ENCODE measurements at regions not wholly inside any gene's neighbourhood (a gene's known extent, or its start where the extent isn't known, plus 50 kb on each side); places are given as distances from the start of the nearest gene placed in this dataset.
A peak's percentile ranks its signal among the peaks of the same experiment; 100 is the strongest.

DNA sequence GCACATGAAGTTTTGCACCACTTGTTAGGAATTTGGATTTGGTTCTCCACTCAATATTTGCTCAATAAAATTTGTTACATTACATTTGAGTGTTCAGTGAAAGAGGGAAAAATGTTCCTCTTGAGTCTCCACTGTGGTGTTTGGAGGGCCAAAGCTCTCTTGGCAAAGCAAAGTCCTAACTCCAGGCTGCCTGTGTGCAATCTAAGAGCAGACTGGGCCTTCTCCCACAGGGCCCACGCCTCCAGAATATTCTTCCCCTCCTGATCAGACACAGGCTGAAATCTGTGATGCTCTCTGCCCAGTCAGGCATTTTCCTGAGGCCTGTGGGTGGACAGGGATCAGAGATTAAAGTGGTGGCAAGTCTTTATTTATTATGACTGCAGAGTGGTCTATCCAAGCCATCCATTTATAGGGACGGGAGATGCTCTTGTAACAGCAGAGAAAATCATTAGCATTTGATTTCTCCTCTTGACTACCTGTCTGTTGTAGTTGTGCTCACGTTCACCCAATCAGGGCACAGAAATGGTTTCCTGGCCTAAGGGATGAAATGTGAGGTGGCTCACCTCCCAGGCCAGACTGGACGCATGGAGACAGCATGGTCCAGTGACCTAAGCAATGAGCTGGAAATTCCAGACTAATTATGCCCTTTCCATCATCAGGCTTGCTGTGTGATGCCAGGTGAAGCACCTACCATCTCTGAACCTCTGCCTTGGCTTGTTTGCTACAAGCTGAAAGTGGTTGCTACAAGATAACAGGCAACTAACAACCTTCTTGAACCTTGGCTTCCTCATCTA is 147.1 kb upstream of the NRBF2 start:
- peak in 1 of 4 donors; percentile 30 for ATAC-seq
- Histone ChIP-seq H3K4me1 (no peaks in the 10 kb centered on the region), H3K27ac (no peak overlapping the region), H3K9me3 (no peaks in the 10 kb centered on the region), H3K27me3 (peaks cover 0 to 3% (median 0%) of the 10 kb centered on the region in 9 donors), H3K36me3 (no peaks in the 10 kb centered on the region), H3K4me3 (no peak overlapping the region)
- intact Hi-C loops (cut with DNase I) = no loop called here
- 76 to 87% (median 82%) methylated on average over 4 of the region's 4 CpGs for WGBS, 4 donors
- TF ChIP-seq CTCF (IDR thresholded peaks at IDR 0.05) (no peak), POLR2A (IDR thresholded peaks at IDR 0.05) (no peak)
- DNase-seq = peak in 1 of 5 donors; percentile 10

DNA sequence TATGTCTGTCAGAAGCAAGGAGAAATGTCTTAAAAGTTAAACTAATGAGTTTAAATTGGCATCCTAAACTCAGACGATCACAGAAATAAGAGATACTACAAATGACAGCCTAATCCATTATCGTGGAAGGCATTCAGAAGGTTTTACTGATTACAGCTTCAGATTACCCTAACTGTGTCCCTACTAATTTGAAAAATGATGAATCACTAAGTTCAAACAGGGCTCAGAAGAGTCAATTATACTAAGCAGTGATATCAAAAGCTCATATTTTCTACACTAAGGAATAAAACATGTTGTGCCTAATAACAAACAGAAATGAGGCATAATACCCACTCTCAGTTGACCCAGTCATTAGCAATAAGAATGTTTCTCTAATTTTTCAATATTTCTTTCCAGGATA is 152.0 kb upstream of the NRBF2 start:
- intact Hi-C loops (cut with DNase I) = no loop called here

DNA sequence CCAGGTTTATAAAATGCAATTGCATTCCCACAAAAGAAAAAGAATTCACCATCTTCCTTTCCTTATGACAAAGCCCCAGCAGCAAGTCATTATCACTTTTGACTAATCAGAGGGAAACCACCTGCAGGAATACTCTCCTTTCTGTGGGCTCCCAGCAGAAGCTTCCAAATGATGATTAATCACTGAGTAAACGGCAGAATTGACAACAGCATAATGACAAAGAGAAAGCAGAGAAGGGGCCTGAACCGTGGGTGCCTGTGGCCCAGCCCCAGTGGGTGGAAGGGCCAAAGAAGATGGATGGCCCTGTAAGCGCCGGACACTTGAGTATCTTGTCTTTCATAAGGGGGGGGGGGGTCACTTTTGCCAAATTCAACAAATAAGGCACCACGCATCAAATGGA is 152.4 kb upstream of the NRBF2 start:
- no peak for ATAC-seq
- 45 to 68% (median 61%) methylated on average over 5 of the region's 5 CpGs for WGBS, 4 donors

More for the DNA sequence above, 152.0 kb upstream of the NRBF2 start:
- no peak for TF ChIP-seq POLR2A (IDR thresholded peaks at IDR 0.05)
- TF ChIP-seq CTCF (IDR thresholded peaks at IDR 0.05) = no peak
- H3K4me3 ChIP-seq = no peak overlapping the region
- no peaks in the 10 kb centered on the region for H3K9me3 ChIP-seq
- H3K4me1 ChIP-seq = no peaks in the 10 kb centered on the region
- DNase-seq (no peak), ATAC-seq (no peak)
- WGBS, 4 donors = 60 to 74% (median 68%) methylated on average over 2 of the region's 2 CpGs
- H3K36me3 ChIP-seq = no peaks in the 10 kb centered on the region
- no peak overlapping the region for H3K27ac ChIP-seq
- H3K27me3 ChIP-seq = no peaks in the 10 kb centered on the region

GRCh38 chr10:62979921-62980320 is 153.2 kb upstream of the NRBF2 start:
- intact Hi-C loops (cut with DNase I) = no loop called here

More for the DNA sequence above, 152.4 kb upstream of the NRBF2 start:
- no peak for DNase-seq
- Histone ChIP-seq H3K27ac (no peak overlapping the region), H3K36me3 (no peaks in the 10 kb centered on the region), H3K4me3 (no peak overlapping the region), H3K27me3 (no peaks in the 10 kb centered on the region), H3K4me1 (no peaks in the 10 kb centered on the region), H3K9me3 (peaks cover 0 to 2% (median 0%) of the 10 kb centered on the region in 12 donors)
- intact Hi-C loops (cut with DNase I) = no loop called here
- TF ChIP-seq POLR2A (IDR thresholded peaks at IDR 0.05) (no peak), CTCF (IDR thresholded peaks at IDR 0.05) (no peak)

More at GRCh38 chr10:62979921-62980320, 153.2 kb upstream of the NRBF2 start:
- TF ChIP-seq POLR2A (IDR thresholded peaks at IDR 0.05) (no peak), CTCF (IDR thresholded peaks at IDR 0.05) (no peak)
- peaks cover 0 to 8% (median 0%) of the 10 kb centered on the region in 12 donors for H3K9me3 ChIP-seq
- DNase-seq (no peak), ATAC-seq (no peak)
- H3K4me1 ChIP-seq = no peaks in the 10 kb centered on the region
- H3K36me3 ChIP-seq = no peaks in the 10 kb centered on the region
- H3K27me3 ChIP-seq = no peaks in the 10 kb centered on the region
- no peak overlapping the region for H3K4me3 ChIP-seq
- H3K27ac ChIP-seq = no peak overlapping the region
